T-cell (primary cell): ENCODE measurements at regions not wholly inside any gene's neighbourhood (a gene's known extent, or its start where the extent isn't known, plus 50 kb on each side); places are given as distances from the start of the nearest gene placed in this dataset.

ENCODE experiments used
- ATAC-seq, 4 experiments: fragments of 200-7000 bp in 3 of 4; fragments of 150-1000 bp in 1 of 4; cut with Tn5 transposase; replicated peaks in 1 of 4; 1 replicate in 3 of 4; 2 replicates in 1 of 4; pipeline ENCODE4 v1.10.0; 2021; ENCODE audit warnings: moderate library complexity in 3 of 4, mild to moderate bottlenecking in 2 of 4, moderate number of reproducible peaks in 1 of 4
- CTCF ChIA-PET, 2 donors: fragments of 300-600 bp; sonication (Branson Sonifier 250); formaldehyde crosslinking; loops; one replicate each; lab custom pipeline; 2022; ENCODE audit warnings: antibody characterized with exemption in 2 of 2; lab: Charles Lee
- POLR2A ChIA-PET, 2 donors: fragments of 300-600 bp; sonication (Branson Sonifier 250); formaldehyde crosslinking; loops; one replicate each; lab custom pipeline; 2022; ENCODE audit warnings: antibody characterized with exemption in 2 of 2; lab: Charles Lee
- DNase-seq, 35 experiments: peaks; one replicate each; pipeline versions ENCODE4 v3.0.0 to v3.0.0-alpha.2; 2013 to 2023
- H3K27ac ChIP-seq: one replicate; pipeline ENCODE4 v1.5.1; 2013; ENCODE audit warnings: low read length
- H3K27me3 ChIP-seq, 2 experiments: replicated peaks in 1 of 2; 1 replicate in 1 of 2; 2 replicates in 1 of 2; pipeline versions ENCODE4 v1.6.1 to v1.7.0; 2013; ENCODE audit warnings: low read length in 1 of 2, mixed read lengths in 1 of 2; ENCODE audit not compliant: control insufficient read depth in 2 of 2, insufficient read depth in 2 of 2; ENCODE audit errors: extremely low read depth in 1 of 2
- H3K36me3 ChIP-seq, 2 donors: 1 replicate in 1 of 2; 2 replicates in 1 of 2; pipeline versions ENCODE4 v1.6.1 to v1.7.0; 2013; ENCODE audit warnings: low read length in 1 of 2; ENCODE audit not compliant: control insufficient read depth in 2 of 2, insufficient read depth in 1 of 2; ENCODE audit errors: extremely low read depth in 1 of 2
- H3K4me1 ChIP-seq, 2 experiments: 1 replicate in 1 of 2; 2 replicates in 1 of 2; pipeline versions ENCODE4 v1.6.1 to v1.7.0; 2013; ENCODE audit warnings: low read length in 2 of 2, mixed read lengths in 1 of 2; ENCODE audit not compliant: insufficient read depth in 2 of 2, control insufficient read depth in 1 of 2; ENCODE audit errors: extremely low read depth in 1 of 2
- H3K4me3 ChIP-seq, 2 donors: 1 replicate in 1 of 2; 2 replicates in 1 of 2; pipeline versions ENCODE4 v1.5.1 to v1.7.0; 2013; ENCODE audit warnings: mild to moderate bottlenecking in 2 of 2, low read length in 1 of 2, moderate library complexity in 1 of 2; ENCODE audit not compliant: control insufficient read depth in 1 of 2; ENCODE audit errors: extremely low read depth in 1 of 2
- H3K9me3 ChIP-seq: 2 replicates; pipeline ENCODE4 v1.7.0; 2013
- H3K27ac Mint-ChIP-seq, 2 donors: one replicate each; pipeline ENCODE4 v1.8.0; 2020 to 2021; ENCODE audit warnings: mild to moderate bottlenecking in 2 of 2, mixed read lengths in 2 of 2
- H3K27me3 Mint-ChIP-seq, 2 donors: one replicate each; pipeline ENCODE4 v1.8.0; 2021 to 2022; ENCODE audit warnings: mixed read lengths in 2 of 2
- H3K36me3 Mint-ChIP-seq: one replicate; pipeline ENCODE4 v1.8.0; 2021; ENCODE audit warnings: mixed read lengths
- H3K4me1 Mint-ChIP-seq, 3 donors: one replicate each; pipeline ENCODE4 v1.8.0; 2020 to 2022; ENCODE audit warnings: mixed read lengths in 3 of 3, mild to moderate bottlenecking in 1 of 3
- H3K4me3 Mint-ChIP-seq, 3 donors: one replicate each; pipeline ENCODE4 v1.8.0; 2020 to 2022; ENCODE audit warnings: mild to moderate bottlenecking in 3 of 3, mixed read lengths in 3 of 3, moderate library complexity in 3 of 3
- H3K9me3 Mint-ChIP-seq, 3 donors: one replicate each; pipeline ENCODE4 v1.8.0; 2020 to 2022; ENCODE audit warnings: mixed read lengths in 3 of 3
- WGBS: methylation state at CpG from one replicate; pipeline ENCODE4 v1.1.5; 2013; ENCODE audit warnings: missing lambda C conversion rate; ENCODE audit not compliant: insufficient coverage; 5-methylcytosine and 5-hydroxymethylcytosine counted together

GRCh38 chr2:187935126-187935525 lies 356.5 kb upstream of the GULP1 start:
- H3K36me3 ChIP-seq: no peaks in the 10 kb centered on the region
- H3K27me3 ChIP-seq: no peaks in the 10 kb centered on the region
- Mint-ChIP-seq H3K9me3 (no peaks in the 10 kb centered on the region), H3K4me3 (no peak overlapping the region), H3K4me1 (no peaks in the 10 kb centered on the region), H3K27me3 (no peaks in the 10 kb centered on the region), H3K36me3 (no peaks in the 10 kb centered on the region), H3K27ac (no peak overlapping the region)
- no peaks in the 10 kb centered on the region for H3K9me3 ChIP-seq
- ChIA-PET CTCF (no interaction called here), POLR2A (interaction anchor here in 1 of 2 donors (0.6 kb wide), 1 partner anchor 89 kb away, joined by 4 read pairs; no protein-coding TSS in a partner anchor)
- no peak overlapping the region for H3K4me3 ChIP-seq
- DNase-seq (no peak), ATAC-seq (peak in 1 of 4 experiments; percentile 9)
- H3K27ac ChIP-seq: no peak overlapping the region
- WGBS: 86% methylated on average over 6 of the region's 6 CpGs
- H3K4me1 ChIP-seq: no peaks in the 10 kb centered on the region

- Histone ChIP-seq H3K27me3 (no peaks in the 10 kb centered on the region), H3K36me3 (no peaks in the 10 kb centered on the region), H3K4me3 (no peak overlapping the region), H3K4me1 (no peaks in the 10 kb centered on the region), H3K27ac (no peak overlapping the region), H3K9me3 (no peaks in the 10 kb centered on the region)
- Mint-ChIP-seq H3K4me3 (no peak overlapping the region), H3K9me3 (no peaks in the 10 kb centered on the region), H3K36me3 (no peaks in the 10 kb centered on the region), H3K4me1 (no peaks in the 10 kb centered on the region), H3K27me3 (no peaks in the 10 kb centered on the region), H3K27ac (no peak overlapping the region)
- no peak for ATAC-seq
- WGBS: no CpG with 5 or more reads among the region's 2 CpGs
- CTCF ChIA-PET: no interaction called here
- DNase-seq: no peak
- POLR2A ChIA-PET: no interaction called here
Observed at GRCh38 chr2:187936228-187936627, 355.4 kb upstream of the GULP1 start.

- no peaks in the 10 kb centered on the region for H3K36me3 Mint-ChIP-seq
- no peaks in the 10 kb centered on the region for H3K27me3 Mint-ChIP-seq
- no peaks in the 10 kb centered on the region for H3K4me1 ChIP-seq
- ChIA-PET CTCF (no interaction called here), POLR2A (no interaction called here)
- no peak for ATAC-seq
- no peak overlapping the region for H3K4me3 Mint-ChIP-seq
- no peak overlapping the region for H3K27ac ChIP-seq
- no peaks in the 10 kb centered on the region for H3K4me1 Mint-ChIP-seq
- DNase-seq: no peak
- no peak overlapping the region for H3K4me3 ChIP-seq
- H3K9me3 ChIP-seq: no peaks in the 10 kb centered on the region
- no peaks in the 10 kb centered on the region for H3K36me3 ChIP-seq
- H3K27me3 ChIP-seq: no peaks in the 10 kb centered on the region
- no peak overlapping the region for H3K27ac Mint-ChIP-seq
- no CpG with 5 or more reads among the region's 1 CpG for WGBS
- H3K9me3 Mint-ChIP-seq: no peaks in the 10 kb centered on the region
Observed at GRCh38 chr2:187939180-187939579, 352.5 kb upstream of the GULP1 start.

- Histone ChIP-seq H3K27me3 (no peaks in the 10 kb centered on the region), H3K9me3 (no peaks in the 10 kb centered on the region), H3K4me3 (no peak overlapping the region), H3K4me1 (no peaks in the 10 kb centered on the region), H3K27ac (no peak overlapping the region), H3K36me3 (no peaks in the 10 kb centered on the region)
- ATAC-seq (no peak), DNase-seq (no peak)
- no peaks in the 10 kb centered on the region for H3K36me3 Mint-ChIP-seq
- H3K4me1 Mint-ChIP-seq: no peaks in the 10 kb centered on the region
- CTCF ChIA-PET: no interaction called here
- no peak overlapping the region for H3K4me3 Mint-ChIP-seq
- no peaks in the 10 kb centered on the region for H3K9me3 Mint-ChIP-seq
- H3K27me3 Mint-ChIP-seq: no peaks in the 10 kb centered on the region
- no peak overlapping the region for H3K27ac Mint-ChIP-seq
- POLR2A ChIA-PET: no interaction called here
Observed at GRCh38 chr2:187942876-187943275, 348.8 kb upstream of the GULP1 start.

GRCh38 chr2:187943772-187944369 lies 347.8 kb upstream of the GULP1 start:
- ChIA-PET CTCF (no interaction called here), POLR2A (no interaction called here)
- Histone ChIP-seq H3K4me1 (no peaks in the 10 kb centered on the region), H3K9me3 (no peaks in the 10 kb centered on the region), H3K27ac (no peak overlapping the region), H3K4me3 (no peak overlapping the region), H3K36me3 (no peaks in the 10 kb centered on the region), H3K27me3 (no peaks in the 10 kb centered on the region)
- Mint-ChIP-seq H3K4me1 (no peaks in the 10 kb centered on the region), H3K36me3 (no peaks in the 10 kb centered on the region), H3K27me3 (no peaks in the 10 kb centered on the region), H3K9me3 (no peaks in the 10 kb centered on the region), H3K4me3 (no peak overlapping the region), H3K27ac (no peak overlapping the region)
- 88% methylated on average over 2 of the region's 6 CpGs for WGBS
- DNase-seq: no peak
- ATAC-seq: no peak

- POLR2A ChIA-PET: no interaction called here
- Mint-ChIP-seq H3K27me3 (no peaks in the 10 kb centered on the region), H3K4me3 (no peak overlapping the region), H3K4me1 (no peaks in the 10 kb centered on the region), H3K36me3 (no peaks in the 10 kb centered on the region), H3K27ac (no peak overlapping the region), H3K9me3 (peaks cover 8 to 11% (median 8%) of the 10 kb centered on the region in 3 donors)
- H3K9me3 ChIP-seq: no peaks in the 10 kb centered on the region
- H3K27me3 ChIP-seq: no peaks in the 10 kb centered on the region
- H3K4me3 ChIP-seq: no peak overlapping the region
- WGBS: 83% methylated on average over 3 of the region's 3 CpGs
- no peaks in the 10 kb centered on the region for H3K4me1 ChIP-seq
- no peaks in the 10 kb centered on the region for H3K36me3 ChIP-seq
- H3K27ac ChIP-seq: no peak overlapping the region
- ATAC-seq (no peak), DNase-seq (no peak)
- CTCF ChIA-PET: no interaction called here
Observed at GRCh38 chr2:187949859-187950258, 341.8 kb upstream of the GULP1 start.
